Activated CD8-positive, alpha-beta memory T cell treated with anti-CD3 and anti-CD28 coated beads for 36 hours (primary cell): ENCODE measurements at regions not wholly inside any gene's neighbourhood (a gene's known extent, or its start where the extent isn't known, plus 50 kb on each side); places are given as distances from the start of the nearest gene placed in this dataset.
"Not testable (repeated sequence)": the region's sequence is repeated elsewhere in the genome, so short reads cannot be mapped to it uniquely, and the experiment has no call there.

Experiments
- CTCF ChIA-PET: fragments of 350-600 bp; sonication (Branson Sonifier 250); formaldehyde crosslinking; loops from one replicate; lab custom pipeline; 2021; ENCODE audit warnings: antibody characterized with exemption; lab: Charles Lee
- POLR2A ChIA-PET: fragments of 350-600 bp; sonication (Branson Sonifier 250); formaldehyde crosslinking; loops from one replicate; lab custom pipeline; 2021; ENCODE audit warnings: antibody characterized with exemption; lab: Charles Lee

DNA sequence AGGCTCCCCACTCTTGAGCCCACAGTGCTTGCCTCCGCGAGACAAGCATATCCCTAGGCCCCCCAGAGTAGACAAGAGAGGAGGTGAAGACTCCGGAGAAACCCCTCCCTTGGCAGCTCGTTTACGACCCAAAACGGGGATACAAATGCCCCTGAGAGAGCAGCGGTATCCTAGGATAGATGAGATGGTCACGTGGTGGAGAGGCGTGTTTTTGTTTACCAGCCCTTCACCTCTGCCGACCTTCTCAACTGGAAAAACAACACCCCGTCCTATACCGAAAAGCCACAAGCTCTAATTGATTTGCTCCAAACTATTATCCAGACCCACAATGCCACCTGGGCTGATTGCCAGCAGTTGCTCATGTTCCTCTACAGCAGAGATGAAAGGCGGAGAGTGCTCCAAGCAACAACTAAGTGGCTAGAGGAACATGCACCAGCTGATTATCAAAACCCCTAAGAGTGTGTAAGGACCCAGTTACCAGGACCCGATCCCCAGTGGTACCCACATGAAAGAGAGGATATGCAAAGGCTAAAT is 99.5 kb upstream of the OSBPL11 start:
- CTCF ChIA-PET = no interaction called here
- POLR2A ChIA-PET = no interaction called here

DNA sequence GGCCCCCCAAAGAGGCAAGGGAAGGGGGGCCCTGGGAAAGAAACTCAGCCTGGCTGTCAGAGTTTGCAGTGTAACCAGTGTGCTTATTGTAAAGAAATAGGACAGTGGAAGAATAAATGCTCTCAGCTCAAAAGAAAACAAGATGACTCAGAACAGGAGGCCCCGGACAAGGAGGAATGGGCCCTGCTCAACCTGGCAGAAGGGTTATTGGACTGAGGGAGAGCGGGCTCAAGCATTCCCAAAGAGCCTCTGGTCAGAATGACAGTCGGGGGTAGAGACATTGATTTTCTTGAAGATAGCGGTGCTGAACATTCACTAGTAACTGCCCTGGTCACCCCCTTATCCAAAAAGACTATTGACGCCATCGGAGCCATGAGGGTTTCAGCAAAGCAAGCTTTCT is 100.4 kb upstream of the OSBPL11 start:
- ChIA-PET POLR2A (no interaction called here), CTCF (no interaction called here)

DNA sequence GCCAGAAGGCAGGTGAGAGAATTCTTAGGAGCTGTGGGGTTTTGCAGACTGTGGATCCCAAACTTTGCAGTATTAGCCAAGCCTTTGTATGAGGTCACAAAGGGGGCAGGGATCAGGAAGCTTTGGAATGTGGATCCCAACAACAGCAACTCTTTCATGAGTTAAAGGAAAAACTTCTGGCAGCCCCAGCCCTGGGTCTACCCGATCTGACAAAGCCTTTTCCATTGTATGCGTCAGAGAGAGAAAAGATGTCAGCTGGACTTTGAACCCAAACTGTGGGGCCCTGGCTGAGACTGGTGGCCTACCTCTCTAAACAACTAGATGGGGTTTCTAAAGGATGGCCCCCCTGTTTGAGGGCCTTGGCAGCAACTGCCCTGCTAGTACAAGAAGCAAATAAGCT is 101.8 kb upstream of the OSBPL11 start:
- POLR2A ChIA-PET, CTCF ChIA-PET: not testable (repeated sequence)

DNA sequence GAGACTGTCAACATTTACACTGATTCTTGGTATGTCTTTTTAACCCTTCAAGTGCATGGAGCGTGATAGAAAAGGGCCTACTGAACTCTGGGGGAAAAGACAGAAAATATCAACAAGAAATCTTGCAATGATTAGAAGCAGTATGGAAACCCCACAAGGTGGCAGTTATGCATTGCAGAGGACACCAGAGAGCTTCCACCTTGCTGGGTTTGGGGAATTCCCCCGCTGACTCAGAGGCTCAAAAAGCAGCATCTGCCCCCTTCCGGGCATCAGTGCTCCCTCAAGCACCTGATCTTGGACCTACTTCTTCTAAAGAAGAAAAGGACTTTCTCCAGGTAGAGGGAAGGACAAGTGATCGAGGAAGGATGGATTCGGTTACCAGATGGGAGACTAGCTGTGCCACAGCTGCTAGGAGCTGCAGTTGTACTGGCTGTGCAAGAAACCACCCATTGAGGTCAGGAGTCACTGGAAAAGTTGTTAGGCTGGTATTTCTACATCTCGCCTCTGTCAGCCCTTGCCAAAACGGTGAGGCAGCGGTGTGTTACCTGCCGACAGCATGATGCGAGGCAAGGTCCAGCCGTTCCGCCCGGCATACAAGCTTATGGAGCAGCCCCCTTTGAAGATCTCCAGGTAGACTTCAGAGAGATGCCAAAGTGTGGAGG is 102.8 kb upstream of the OSBPL11 start:
- POLR2A ChIA-PET, CTCF ChIA-PET: not testable (repeated sequence)

DNA sequence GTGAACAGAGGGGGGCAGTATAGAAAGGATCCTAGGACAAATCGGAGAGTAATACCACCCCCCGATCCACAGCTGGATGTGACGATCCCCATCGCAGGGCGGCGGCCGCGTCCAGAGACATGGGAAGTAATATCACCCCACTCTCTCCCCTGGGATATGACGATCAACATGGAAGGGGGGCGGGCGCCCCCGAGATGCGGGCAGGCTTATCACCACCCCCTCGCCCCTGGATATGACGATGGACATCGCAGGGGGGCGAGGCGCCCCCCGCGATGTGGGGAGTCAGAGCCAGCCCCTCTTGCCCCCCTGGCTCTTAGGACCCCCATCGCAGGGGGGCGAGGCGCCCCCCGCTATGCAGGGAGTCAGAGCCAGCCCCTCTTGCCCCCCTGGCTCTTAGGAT is 120.4 kb upstream of the OSBPL11 start:
- ChIA-PET POLR2A (no interaction called here), CTCF (no interaction called here)

DNA sequence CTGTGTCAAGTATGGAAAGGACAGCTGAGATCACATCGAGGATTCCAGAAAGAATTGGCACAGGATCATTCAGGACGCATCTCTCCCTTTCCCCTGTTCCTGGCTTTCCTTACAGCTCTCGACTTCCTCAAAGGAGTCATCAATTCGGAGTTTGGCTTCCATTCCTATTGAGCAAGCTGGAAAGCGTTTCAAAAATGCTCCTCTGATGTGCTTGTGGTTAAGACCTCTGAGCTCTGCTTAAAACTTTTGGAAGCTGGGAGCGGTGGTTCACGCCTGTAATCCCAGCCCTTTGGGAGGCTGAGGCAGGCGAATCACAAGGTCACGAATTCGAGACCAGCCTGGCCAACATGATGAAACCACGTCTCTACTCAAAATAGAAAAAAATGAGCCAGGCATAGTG is 136.9 kb upstream of the OSBPL11 start:
- CTCF ChIA-PET, POLR2A ChIA-PET: not testable (repeated sequence)

DNA sequence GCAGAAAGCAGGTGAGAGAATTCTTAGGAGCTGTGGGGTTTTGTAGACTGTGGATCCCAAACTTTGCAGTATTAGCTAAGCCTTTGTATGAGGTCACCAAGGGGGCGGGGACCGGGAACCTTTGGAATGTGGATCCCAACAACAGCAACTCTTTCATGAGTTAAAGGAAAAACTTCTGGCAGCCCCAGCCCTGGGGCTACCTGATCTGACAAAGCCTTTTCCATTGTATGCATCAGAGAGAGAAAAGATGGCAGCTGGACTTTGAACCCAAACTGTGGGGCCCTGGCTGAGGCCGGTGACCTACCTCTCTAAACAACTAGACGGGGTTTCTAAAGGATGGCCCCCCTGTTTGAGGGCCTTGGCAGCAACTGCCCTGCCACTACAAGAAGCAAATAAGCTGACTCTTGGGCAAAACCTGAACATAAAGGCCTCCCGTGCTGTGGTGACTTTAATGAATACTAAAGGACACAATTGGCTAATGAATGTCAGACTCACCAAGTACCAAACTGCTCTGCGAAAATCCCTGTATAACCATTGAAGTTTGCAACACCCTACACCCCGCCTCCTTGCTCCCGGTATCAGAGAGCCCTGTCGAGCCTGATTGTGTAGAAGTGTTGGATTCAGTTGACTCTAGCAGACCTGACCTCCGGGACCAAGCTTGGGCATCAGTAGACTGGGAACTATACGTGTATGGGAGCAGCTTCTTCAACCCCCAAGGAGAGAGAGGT is 146.9 kb upstream of the OSBPL11 start:
- POLR2A ChIA-PET = not testable (repeated sequence)
- CTCF ChIA-PET = interaction anchor here (0.6 kb wide), 1 partner anchor 59 kb away, joined by 4 read pairs; no protein-coding TSS in a partner anchor

DNA sequence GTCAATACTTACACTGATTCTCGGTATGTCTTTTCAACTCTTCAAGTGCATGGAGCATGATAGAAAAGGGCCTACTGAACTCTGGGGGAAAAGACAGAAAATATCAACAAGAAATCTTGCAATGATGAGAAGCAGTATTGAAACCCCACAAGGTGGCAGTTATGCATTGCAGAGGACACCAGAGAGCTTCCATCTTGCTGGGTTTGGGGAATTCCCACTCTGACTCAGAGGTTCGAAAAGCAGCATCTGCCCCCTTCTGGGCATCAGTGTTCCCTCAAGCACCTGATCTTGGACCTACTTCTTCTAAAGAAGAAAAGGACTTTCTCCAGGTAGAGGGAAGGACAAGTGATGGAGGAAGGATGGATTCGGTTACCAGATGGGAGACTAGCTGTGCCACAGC is 147.5 kb upstream of the OSBPL11 start:
- CTCF ChIA-PET = interaction anchor here (0.6 kb wide), 1 partner anchor 60 kb away, joined by 4 read pairs; no protein-coding TSS in a partner anchor
- POLR2A ChIA-PET = not testable (repeated sequence)

DNA sequence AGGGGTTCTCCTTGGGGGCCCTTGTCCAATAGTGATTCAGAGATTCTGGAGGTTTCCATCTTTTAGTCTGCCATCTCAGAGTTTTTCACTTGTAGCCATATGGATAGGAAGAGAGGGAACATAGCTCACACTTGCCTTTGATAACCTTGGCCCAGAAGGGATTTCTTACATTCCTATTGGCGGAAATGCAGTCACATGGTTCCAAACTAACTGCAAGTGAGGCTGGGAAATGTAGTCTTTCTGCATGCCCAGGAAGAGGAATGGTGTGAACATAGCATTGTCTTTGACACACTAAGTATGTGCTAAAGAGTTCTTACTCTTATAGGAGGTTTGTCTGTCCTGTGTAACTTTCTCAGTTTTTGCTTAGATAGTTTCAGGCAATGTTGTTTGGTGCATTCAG is 161.8 kb upstream of the OSBPL11 start:
- ChIA-PET CTCF (interaction anchor here (0.6 kb wide), 1 partner anchor 490 kb away, joined by 5 read pairs; no protein-coding TSS in a partner anchor), POLR2A (interaction anchor here (0.6 kb wide), 1 partner anchor 47 kb away, joined by 4 read pairs; no protein-coding TSS in a partner anchor)

DNA sequence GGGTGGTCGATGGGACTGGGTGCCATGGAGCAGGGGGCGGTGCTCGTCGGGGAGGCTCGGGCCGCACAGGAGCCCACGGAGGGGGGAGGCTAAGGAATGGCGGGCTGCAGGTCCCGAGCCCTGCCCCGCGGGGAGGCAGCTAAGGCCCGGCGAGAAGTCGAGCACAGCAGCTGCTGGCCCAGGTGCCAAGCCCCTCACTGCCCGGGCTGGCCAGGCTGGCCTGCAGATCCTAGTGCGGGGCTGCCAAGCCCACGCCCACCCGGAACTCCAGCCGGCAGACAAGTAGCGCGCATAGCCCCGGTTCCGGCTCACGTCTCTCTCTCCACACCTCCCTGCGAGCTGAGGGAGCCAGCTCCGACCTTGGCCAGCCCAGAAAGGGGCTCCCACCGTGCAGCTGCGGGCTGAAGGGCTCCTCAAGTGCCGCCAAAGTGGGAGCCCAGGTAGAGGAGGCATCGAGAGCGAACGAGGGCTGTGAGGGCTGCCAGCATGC is 163.4 kb upstream of the OSBPL11 start:
- CTCF ChIA-PET = not testable (repeated sequence)

DNA sequence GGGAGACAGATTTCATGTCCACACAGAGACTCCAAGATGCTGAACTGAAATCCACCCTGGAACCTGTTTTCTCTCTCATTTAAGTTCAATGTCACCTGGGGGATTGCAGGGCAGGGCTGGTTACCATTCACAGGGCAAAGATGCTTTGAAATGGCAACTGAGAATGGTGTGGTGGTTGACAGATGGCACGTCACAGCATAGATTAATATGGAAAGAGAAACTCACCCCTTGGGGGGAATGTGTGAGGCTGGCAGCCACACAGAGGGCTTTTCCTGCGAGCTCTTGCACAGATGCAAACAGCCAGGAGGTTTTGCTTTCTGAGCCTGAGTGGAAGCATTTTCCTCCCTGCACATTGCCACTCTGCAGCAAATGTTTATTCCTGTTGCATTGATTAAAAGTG is 167.3 kb upstream of the OSBPL11 start:
- POLR2A ChIA-PET = not testable (repeated sequence)

More for the DNA sequence above, 163.4 kb upstream of the OSBPL11 start:
- POLR2A ChIA-PET = not testable (repeated sequence)

DNA sequence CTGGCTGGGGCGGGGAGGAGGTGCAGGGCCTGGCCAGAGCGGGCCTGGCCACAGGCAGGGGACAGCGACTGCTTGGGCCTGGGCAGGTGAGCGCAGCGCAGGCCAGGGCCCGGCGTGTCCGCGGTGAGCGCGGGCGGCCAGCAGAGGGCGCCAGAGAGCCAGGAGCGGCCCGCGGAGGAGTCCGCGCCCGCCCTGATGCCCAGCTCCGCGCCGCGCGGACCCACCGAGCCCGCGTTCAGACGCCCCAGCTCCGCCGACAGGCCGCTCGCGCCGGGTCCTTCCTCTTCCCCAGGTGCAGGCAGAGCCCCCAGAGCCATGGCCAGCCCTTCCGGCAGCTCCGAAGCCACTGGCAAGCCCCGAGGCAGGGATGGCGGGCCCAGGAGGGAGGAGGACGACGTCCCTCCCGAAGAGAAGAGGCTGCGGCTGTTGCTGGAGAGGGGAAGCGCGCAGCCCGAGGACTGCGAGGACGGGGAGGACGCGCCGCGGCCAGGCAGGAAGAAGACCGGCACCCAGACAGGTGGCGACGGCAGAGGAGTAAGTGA is 171.1 kb upstream of the OSBPL11 start:
- CTCF ChIA-PET = interaction anchor here (0.5 to 1.0 kb wide), 3 partner anchors 149 to 169 kb away, joined by 3 to 4 read pairs (median 3); no protein-coding TSS in a partner anchor
- POLR2A ChIA-PET = not testable (repeated sequence)

More for the DNA sequence above, 167.3 kb upstream of the OSBPL11 start:
- CTCF ChIA-PET = not testable (repeated sequence)

DNA sequence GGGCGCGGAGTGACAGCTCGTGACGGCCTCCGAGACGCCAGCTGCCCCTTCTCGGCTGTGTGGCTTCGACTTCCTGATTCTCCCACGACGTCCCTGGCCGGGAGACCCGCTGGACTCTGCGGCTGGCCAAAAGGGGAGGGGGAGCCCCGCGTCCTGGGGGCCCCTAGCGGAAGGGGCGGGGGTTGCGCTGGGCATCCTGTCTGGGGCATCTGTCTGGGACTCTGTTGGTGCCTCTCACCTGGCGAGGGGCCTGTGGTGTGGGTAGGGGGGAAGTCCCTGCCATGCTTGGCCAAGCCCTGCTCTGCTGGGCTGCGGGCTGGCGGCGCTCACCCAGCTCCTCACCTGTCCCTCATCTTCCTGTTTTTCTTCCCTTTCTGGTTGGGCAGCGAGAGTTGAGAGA is 171.6 kb upstream of the OSBPL11 start:
- POLR2A ChIA-PET = not testable (repeated sequence)
- CTCF ChIA-PET = interaction anchor here (0.5 to 1.0 kb wide), 3 partner anchors 148 to 169 kb away, joined by 3 to 4 read pairs (median 3); no protein-coding TSS in a partner anchor

DNA sequence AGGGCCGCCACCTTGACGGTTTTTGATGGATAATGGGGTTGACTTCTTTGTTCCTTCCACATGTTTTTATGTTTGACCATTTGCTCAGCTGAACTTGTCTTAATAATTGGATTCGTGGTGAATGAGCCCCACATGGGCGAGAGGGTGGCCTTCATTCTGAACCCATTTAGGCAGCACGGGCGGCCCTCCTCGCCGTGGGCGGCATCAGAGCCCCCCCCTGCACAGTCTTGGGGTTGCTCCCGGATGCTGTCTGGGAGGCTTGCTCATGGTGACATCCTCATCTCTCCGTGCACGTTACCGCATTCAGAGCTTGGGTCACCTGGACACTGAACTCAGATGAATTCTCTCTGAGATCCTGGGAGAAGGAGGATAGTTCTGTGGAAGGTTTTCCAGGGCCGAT is 172.3 kb upstream of the OSBPL11 start:
- ChIA-PET CTCF (no interaction called here), POLR2A (no interaction called here)

DNA sequence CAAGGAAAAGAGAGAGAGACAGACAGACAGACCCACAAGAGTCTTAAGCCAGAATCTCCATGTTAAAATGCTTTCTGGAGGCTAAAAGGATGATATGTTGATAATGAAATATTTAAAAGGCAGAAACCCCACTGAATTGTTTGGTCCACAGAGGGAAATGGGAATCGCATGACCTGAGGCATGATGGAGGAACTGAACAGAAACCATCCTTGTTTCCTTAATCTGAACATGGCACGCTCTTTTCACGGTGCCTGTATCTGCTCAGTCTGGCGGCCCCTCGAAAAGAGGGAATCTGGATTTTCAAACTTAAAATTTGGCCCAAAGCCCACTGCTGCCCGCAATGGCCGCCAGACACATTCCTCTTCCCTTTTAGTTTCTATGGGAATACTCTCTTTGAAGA is 173.5 kb upstream of the OSBPL11 start:
- CTCF ChIA-PET, POLR2A ChIA-PET: not testable (repeated sequence)

DNA sequence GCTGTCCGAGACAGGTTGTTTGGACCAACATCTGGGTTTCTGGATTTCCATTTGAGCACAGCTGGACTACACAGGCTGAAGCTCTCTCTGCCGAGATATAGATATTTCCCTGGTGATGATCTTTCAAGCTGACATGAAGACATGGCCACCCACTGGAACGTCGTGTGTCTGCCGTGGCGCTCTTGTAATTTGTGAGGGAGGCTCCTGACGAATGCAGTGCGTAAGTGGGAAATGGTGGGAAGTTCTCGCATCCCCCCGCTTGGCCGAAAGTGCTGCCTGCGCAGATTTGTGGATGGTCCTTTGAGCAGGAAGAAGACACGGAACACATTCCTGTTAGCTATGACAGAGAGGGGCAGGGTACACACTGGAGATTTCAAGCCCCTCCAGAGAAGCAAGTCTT is 176.2 kb upstream of the OSBPL11 start:
- CTCF ChIA-PET, POLR2A ChIA-PET: not testable (repeated sequence)

DNA sequence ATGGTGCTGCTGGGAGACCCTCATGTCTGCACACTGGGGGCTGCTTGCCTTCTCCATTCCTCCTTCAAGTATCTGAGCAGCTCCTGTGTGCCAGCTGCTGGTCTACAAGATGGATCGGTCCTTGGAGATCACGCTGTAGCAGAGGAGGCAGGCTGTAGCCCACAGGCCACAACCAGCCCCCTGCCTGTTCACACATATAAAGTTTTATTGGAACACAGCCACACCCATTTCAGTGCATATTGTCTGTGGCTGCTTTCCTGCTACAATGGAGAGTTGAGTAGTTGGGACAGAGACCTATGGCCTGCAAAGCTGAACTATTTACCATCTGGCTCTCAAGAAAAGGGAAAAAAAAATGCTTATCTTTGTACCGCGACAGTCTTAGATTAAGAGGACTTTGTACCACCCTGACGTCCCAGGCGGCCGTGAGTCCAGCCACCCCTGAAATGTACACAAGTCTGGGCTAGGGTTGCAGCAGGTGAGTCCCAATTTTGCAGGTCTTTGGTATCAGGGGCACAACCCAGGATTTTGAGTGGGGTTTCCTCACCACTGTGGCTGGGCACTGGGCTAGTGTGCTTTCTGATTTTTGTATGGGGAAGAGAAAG is 179.2 kb upstream of the OSBPL11 start:
- CTCF ChIA-PET, POLR2A ChIA-PET: not testable (repeated sequence)

DNA sequence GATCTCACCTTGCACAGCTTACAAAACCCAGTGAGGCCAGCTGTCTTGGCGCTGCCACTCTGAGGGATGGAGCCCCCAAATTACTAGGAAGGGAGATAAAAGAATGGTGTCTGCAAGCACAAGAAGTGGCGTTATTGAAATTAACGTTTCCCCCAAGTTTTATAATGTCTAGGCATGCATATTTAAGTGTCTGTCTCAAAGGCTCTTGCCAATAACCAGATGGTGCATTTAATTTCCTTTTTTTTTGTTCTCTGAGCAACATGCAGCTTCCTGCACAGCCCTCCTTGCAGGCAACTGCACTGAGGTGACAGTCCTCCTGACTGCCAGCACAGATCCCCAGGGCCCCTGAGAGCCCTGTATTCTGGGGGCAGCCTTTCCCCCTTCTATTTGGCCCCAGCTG is 179.8 kb upstream of the OSBPL11 start:
- POLR2A ChIA-PET, CTCF ChIA-PET: not testable (repeated sequence)

DNA sequence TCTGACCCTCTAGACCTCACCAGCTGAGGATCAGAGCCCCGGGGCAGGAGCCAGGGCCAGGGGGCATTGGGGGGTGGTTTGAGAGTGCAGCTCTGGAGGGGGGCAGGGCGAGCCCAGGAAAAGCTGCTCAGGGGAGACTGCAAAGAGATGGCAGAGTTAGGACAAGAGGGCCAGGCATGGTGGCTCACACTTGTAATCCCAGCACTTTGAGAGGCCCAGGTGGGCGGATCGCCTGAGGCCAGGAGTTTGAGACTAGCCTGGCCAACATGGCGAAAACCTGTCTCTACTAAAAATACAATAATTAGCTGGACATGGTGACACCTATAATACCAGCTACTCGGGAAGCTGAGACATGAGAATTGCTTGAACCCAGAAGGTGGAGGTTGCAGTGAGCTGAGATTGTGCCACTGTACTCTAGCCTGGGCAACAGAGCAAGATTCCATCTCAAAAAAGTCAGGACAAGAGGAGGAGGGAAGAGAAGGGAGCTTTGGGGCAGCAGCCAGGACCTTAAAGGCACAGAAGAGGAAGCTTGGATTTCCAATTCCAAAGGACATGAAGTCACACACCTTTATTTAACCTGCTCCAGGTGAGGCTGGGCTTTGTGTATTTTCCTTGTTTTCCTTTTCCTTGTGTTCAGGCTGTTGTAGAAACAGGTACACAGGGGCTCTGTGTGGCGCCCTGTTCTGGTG is 180.5 kb upstream of the OSBPL11 start:
- POLR2A ChIA-PET, CTCF ChIA-PET: not testable (repeated sequence)
